ENCODE measurements at regions not wholly inside any gene's neighbourhood (a gene's known extent, or its start where the extent isn't known, plus 50 kb on each side); places are given as distances from the start of the nearest gene placed in this dataset.
"Not testable (repeated sequence)": the region's sequence is repeated elsewhere in the genome, so short reads cannot be mapped to it uniquely, and the experiment has no call there.

DNA sequence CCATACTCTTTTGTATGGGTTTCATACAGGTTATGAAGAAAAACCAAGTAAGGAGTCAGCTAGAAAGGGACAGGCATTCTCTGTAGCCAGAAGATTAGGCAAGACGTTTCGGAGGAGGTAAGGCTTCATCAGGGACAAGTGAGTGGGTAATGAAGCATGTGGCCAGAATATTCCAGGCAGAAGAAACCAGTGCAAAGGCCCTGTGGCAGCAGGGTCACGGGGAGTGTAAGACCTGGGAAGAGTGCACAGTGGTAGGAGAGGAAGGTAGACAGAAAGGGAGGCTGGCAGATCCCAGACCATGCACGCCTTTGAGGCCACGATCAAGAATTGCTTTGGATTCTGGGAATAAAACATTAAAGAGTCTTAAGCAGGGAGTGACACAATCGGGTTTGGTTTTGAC is 177.6 kb downstream of the MIAT start:
- Mint-ChIP-seq H3K4me1 (ENCODE audit: low read depth) (no peaks in the 10 kb centered on the region), H3K9me3 (no peaks in the 10 kb centered on the region), H3K27ac (no peak overlapping the region), H3K27me3 (peaks cover 2% of the 10 kb centered on the region), H3K4me3 (no peak overlapping the region), H3K36me3 (ENCODE audit: low read depth) (no peaks in the 10 kb centered on the region)
- intact Hi-C loops (cut with micrococcal nuclease): loop anchor here (10.0 kb wide), 1 partner anchor 970 kb away; the partner anchor contains the start of gene MN1

DNA sequence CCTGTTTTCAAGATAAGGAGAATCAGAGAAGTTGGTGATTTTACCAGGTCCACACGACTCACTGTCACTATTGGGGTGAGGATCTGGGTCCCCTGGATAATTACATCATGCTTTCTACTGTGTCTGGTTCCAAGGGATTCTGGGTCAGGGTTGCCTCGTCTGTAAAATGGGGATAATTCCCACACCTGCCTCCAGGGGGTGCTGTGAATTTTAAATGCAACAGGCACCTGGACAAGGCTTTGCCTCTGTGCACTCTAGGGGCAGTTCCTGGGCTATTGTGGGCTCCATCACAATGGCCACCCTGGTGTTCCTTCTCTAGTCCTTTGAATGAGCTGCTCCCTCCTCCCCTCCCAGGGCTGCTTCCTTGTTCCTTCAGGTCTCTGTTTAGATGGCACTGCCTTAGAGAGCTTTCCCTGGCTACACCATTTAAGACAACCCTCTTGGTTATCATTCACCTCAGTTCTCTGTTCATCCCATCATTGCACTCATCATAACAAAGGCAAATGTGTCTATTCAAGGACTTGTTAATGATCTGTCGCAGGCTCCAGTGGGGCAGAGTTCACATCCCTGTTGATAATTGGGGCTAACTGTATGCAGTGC is 178.6 kb downstream of the MIAT start:
- Mint-ChIP-seq H3K9me3 (no peaks in the 10 kb centered on the region), H3K4me3 (no peak overlapping the region), H3K4me1 (ENCODE audit: low read depth) (no peaks in the 10 kb centered on the region), H3K27me3 (peaks cover 2% of the 10 kb centered on the region), H3K27ac (no peak overlapping the region), H3K36me3 (ENCODE audit: low read depth) (no peaks in the 10 kb centered on the region)
- intact Hi-C loops (cut with micrococcal nuclease): loop anchor here (10.0 kb wide), 1 partner anchor 969 kb away; the partner anchor contains the start of gene MN1

DNA sequence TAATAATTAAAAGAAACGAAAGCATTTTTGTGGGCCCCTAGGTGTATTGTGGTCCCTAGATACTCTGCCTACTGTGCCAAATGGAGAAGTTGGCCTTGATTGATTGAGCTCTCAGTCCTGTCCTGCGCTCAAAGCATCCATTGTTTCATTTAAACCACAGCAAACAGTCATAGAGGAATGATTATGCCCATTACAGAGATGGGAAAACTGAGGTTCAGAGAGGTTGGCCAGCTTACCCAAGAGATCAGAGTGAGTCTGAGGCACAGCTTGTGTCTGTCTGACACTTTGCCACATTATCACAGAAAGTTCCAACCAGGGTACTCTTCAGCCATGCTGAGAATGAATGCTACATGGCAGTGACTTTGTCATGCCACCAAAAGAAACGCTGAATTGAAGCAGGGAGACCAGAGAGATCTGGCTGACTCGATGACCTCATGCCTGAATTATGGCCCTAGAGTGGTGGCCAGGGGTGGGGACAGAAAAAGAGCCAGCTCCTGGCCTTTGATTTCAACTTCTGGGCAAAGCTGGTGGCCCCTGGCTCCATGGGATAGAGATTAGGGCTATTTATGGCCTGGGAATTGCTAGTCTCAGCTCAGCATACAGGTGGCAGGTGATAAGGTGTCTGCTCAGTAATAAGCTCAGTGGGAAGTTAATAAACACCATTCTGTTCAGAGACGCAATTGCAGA is 180.5 kb downstream of the MIAT start:
- H3K27me3 Mint-ChIP-seq: peaks cover 2% of the 10 kb centered on the region
- H3K36me3 Mint-ChIP-seq (ENCODE audit: low read depth): no peaks in the 10 kb centered on the region
- H3K4me3 Mint-ChIP-seq: no peak overlapping the region
- intact Hi-C loops (cut with micrococcal nuclease): loop anchor here (10.0 kb wide), 1 partner anchor 967 kb away; the partner anchor contains the start of gene MN1
- H3K27ac Mint-ChIP-seq: no peak overlapping the region
- no peaks in the 10 kb centered on the region for H3K4me1 Mint-ChIP-seq (ENCODE audit: low read depth)
- H3K9me3 Mint-ChIP-seq: no peaks in the 10 kb centered on the region

DNA sequence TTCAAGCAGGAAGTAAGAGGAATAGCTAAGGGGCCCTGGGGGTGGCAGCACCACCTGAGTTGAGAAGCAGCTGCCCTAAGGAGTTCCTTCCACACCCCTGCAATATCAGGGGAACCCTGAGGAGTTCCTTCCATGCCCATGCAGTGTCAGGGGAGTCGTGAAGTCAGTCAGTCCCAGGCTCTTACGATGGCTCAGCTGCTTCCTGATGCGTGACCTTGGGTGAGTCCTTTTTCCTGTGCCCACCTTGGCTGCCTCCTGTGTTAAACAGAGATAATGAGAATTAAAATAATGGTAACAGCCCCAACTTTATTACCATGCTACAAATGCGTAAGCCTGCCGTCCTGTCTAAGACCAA is 181.1 kb downstream of the MIAT start:
- H3K4me3 Mint-ChIP-seq: no peak overlapping the region
- intact Hi-C loops (cut with micrococcal nuclease): loop anchor here (10.0 kb wide), 1 partner anchor 966 kb away; the partner anchor contains the start of gene MN1
- no peak overlapping the region for H3K27ac Mint-ChIP-seq
- peaks cover 2% of the 10 kb centered on the region for H3K27me3 Mint-ChIP-seq
- no peaks in the 10 kb centered on the region for H3K9me3 Mint-ChIP-seq
- H3K36me3 Mint-ChIP-seq (ENCODE audit: low read depth): no peaks in the 10 kb centered on the region
- H3K4me1 Mint-ChIP-seq (ENCODE audit: low read depth): no peaks in the 10 kb centered on the region

DNA sequence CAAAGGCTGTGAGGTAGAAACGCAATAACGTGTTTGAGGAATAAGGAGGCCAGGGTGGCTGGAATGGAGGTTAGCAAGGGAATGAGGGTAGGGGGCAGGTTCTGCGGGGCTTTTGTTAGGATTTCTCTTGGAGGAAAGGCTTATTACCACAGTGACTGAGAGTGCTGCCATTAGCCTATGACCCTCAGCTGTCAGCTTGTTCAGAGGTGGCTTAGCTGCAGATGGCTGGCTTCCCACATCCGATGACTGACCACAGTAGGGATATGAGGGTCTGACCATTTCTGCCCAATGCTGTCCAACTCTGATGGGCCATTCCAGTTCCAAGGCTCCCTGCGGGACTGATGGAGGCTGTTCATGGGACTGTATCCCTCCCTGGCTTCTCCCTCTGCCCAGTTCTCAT is 181.8 kb downstream of the MIAT start:
- no peaks in the 10 kb centered on the region for H3K4me1 Mint-ChIP-seq (ENCODE audit: low read depth)
- H3K4me3 Mint-ChIP-seq: no peak overlapping the region
- no peak overlapping the region for H3K27ac Mint-ChIP-seq
- H3K27me3 Mint-ChIP-seq: peaks cover 2% of the 10 kb centered on the region
- intact Hi-C loops (cut with micrococcal nuclease): loop anchor here (10.0 kb wide), 1 partner anchor 966 kb away; the partner anchor contains the start of gene MN1
- H3K36me3 Mint-ChIP-seq (ENCODE audit: low read depth): no peaks in the 10 kb centered on the region
- H3K9me3 Mint-ChIP-seq: no peaks in the 10 kb centered on the region

DNA sequence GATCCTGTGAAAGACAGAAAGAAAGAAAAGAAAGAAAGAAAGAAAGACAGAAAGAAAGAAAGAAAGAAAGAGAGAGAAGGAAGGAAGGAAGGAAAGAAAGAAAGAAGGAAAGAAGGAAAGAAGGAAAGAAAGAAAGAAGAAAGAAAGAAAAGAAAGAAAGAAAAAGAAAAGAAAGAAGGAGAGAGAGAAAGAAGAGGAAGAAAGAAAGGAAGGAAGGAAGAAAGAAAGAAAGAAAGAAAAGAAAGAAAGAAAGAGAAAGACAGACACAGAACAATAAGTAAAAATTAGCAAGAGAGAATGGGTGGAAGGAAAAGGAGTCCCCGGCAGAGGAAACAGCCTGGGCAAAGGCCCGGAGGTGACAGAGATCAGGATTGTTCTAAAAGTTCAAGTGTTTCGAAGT is 183.4 kb downstream of the MIAT start:
- H3K9me3 Mint-ChIP-seq; H3K4me3 Mint-ChIP-seq; H3K27me3 Mint-ChIP-seq; H3K36me3 Mint-ChIP-seq (ENCODE audit: low read depth); intact Hi-C loops (cut with micrococcal nuclease); H3K27ac Mint-ChIP-seq; H3K4me1 Mint-ChIP-seq (ENCODE audit: low read depth): not testable (repeated sequence)

DNA sequence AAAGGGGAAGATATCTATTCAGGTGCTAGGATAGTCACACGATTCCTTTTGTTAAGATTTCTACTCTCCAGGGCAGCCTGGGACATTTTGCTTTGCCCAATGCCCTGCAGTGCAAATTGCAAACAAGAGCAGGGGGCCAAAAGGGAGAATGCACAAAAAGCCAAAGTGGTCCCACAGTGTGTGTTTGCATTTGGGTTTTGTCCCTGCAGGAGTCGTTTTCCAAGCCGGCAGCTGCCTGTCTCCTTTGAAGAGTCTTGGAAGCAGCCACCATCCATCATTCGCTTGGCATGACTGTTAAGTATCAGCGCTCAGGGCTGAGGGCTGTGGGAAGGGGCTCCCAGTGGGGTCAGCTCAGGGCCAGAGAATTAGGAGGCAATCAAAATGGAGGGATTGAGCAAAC is 184.7 kb downstream of the MIAT start:
- Mint-ChIP-seq H3K4me1 (ENCODE audit: low read depth) (peaks cover 7% of the 10 kb centered on the region), H3K9me3 (no peaks in the 10 kb centered on the region), H3K27ac (no peak overlapping the region), H3K36me3 (ENCODE audit: low read depth) (no peaks in the 10 kb centered on the region), H3K27me3 (peaks cover 2% of the 10 kb centered on the region), H3K4me3 (no peak overlapping the region)
- intact Hi-C loops (cut with micrococcal nuclease): no loop called here

DNA sequence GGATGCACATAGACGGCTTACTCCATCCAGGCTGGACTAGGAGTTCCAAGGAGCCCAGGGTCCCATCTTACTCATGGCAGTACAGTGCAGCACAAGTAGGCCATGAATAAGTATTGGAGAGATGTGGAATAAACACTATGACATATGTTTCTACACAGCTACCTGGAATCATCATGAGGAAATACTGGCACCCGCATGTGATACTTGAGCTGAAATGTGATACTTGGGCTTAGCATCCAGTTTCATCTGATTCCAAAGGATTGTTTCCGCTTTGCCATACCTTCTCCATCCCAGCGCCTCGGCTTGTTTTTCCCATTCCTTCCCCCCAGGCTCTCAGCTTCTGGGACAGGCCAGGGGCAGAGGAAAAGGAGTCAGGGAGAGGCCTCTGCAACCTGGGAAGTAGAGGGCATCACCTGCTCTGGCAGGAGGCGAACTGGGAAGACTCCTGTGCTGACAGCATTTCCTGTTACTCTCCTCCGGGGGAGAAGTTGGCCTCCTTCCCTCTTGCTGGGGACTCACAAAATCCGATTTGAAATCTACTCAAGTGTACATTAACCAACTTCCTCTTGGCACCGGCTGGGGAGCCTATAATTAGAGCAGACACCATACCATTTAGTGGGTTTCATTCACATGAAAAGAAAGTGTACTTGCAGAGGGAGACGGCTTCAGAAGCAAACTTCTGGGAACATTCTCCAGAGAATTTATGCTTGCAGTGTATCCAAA is 187.8 kb downstream of the MIAT start:
- no peaks in the 10 kb centered on the region for H3K9me3 Mint-ChIP-seq
- H3K4me1 Mint-ChIP-seq (ENCODE audit: low read depth): peaks cover 11% of the 10 kb centered on the region
- intact Hi-C loops (cut with micrococcal nuclease): no loop called here
- no peak overlapping the region for H3K27ac Mint-ChIP-seq
- no peak overlapping the region for H3K4me3 Mint-ChIP-seq
- H3K27me3 Mint-ChIP-seq: no peaks in the 10 kb centered on the region
- no peaks in the 10 kb centered on the region for H3K36me3 Mint-ChIP-seq (ENCODE audit: low read depth)

DNA sequence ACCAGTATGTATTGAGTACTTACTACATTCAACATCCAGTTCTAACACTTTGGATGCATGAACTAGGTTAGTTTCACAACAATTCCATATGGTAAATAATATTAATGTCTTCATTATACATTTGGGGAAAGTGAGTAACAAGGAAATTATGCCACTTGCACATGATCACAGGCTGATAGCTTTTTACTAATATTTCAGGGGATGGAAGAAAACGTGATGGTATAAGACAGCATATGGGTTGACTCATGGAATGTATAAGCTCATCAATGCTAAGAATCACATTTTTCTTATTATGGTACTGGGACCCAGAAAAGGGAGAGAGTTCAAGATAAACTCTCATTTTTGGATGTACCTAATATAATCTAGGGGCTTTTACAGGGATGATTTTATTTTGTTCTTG is 188.7 kb downstream of the MIAT start:
- peaks cover 11% of the 10 kb centered on the region for H3K4me1 Mint-ChIP-seq (ENCODE audit: low read depth)
- H3K4me3 Mint-ChIP-seq: no peak overlapping the region
- no peaks in the 10 kb centered on the region for H3K9me3 Mint-ChIP-seq
- no peak overlapping the region for H3K27ac Mint-ChIP-seq
- intact Hi-C loops (cut with micrococcal nuclease): no loop called here
- H3K27me3 Mint-ChIP-seq: no peaks in the 10 kb centered on the region
- H3K36me3 Mint-ChIP-seq (ENCODE audit: low read depth): no peaks in the 10 kb centered on the region

DNA sequence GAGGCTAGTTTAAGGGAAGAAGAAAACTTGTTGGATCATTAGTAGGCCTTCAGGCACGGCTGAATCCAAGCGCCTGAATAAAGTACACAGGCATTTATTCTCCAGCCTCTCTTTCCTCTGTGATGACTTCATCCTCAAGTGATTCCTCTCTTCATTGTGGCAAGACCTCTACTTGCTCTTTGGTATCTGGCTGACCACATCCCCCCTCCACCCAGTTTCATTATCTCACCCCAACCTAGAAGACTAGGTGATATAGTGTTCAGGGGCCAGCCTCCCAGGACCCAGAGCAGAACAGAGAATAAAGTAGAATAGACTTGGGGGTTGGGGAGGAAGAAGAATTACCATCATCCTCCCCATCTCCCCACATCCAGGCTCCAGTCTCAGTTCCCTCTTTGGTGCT is 189.3 kb downstream of the MIAT start:
- intact Hi-C loops (cut with micrococcal nuclease): no loop called here
- Mint-ChIP-seq H3K9me3 (no peaks in the 10 kb centered on the region), H3K27me3 (no peaks in the 10 kb centered on the region), H3K4me1 (ENCODE audit: low read depth) (peaks cover 11% of the 10 kb centered on the region), H3K27ac (no peak overlapping the region), H3K4me3 (no peak overlapping the region), H3K36me3 (ENCODE audit: low read depth) (no peaks in the 10 kb centered on the region)

DNA sequence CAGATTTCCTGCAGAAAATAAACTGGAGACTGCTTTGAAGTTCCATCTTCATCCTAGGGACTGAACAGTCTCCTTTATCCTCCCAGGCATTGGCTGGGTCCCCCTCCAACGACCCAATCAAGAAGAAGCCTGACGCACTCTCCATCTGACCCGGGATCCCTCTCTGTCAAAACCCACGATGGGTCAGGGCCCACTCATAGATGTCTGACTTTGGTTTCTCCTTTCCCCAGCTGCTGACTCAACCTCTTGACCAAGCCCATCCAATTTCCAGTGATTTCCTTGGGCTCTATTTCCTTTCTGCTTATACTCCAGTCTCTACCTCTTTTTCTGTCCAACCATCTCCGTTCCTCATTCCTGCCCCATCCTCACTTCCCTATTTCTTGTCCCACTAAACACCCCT is 189.7 kb downstream of the MIAT start:
- H3K9me3 Mint-ChIP-seq: no peaks in the 10 kb centered on the region
- H3K4me1 Mint-ChIP-seq (ENCODE audit: low read depth): peaks cover 11% of the 10 kb centered on the region
- intact Hi-C loops (cut with micrococcal nuclease): no loop called here
- no peaks in the 10 kb centered on the region for H3K36me3 Mint-ChIP-seq (ENCODE audit: low read depth)
- no peak overlapping the region for H3K4me3 Mint-ChIP-seq
- no peak overlapping the region for H3K27ac Mint-ChIP-seq
- no peaks in the 10 kb centered on the region for H3K27me3 Mint-ChIP-seq

DNA sequence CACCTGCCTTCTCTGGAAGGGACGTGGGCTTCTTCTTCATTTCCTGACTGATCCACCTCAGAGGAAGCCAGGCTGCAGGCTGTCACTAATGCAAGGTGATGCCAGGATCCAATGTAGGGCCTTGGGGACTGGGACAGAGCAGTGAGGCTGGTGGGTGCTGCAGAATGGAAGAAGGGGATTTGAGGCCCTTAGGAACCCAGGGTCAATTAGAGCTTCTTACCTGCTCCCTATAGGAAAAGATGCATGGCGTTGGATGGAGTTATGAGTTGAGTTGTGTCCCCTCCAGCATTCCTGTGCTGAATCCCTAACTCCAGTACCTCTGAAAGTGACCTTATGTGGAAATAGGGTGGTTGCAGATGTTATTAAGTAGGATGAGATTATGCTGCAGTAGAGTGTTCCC is 190.4 kb downstream of the MIAT start:
- H3K4me3 Mint-ChIP-seq: no peak overlapping the region
- no peaks in the 10 kb centered on the region for H3K36me3 Mint-ChIP-seq (ENCODE audit: low read depth)
- no peaks in the 10 kb centered on the region for H3K27me3 Mint-ChIP-seq
- no peak overlapping the region for H3K27ac Mint-ChIP-seq
- peaks cover 11% of the 10 kb centered on the region for H3K4me1 Mint-ChIP-seq (ENCODE audit: low read depth)
- intact Hi-C loops (cut with micrococcal nuclease): no loop called here
- H3K9me3 Mint-ChIP-seq: no peaks in the 10 kb centered on the region

DNA sequence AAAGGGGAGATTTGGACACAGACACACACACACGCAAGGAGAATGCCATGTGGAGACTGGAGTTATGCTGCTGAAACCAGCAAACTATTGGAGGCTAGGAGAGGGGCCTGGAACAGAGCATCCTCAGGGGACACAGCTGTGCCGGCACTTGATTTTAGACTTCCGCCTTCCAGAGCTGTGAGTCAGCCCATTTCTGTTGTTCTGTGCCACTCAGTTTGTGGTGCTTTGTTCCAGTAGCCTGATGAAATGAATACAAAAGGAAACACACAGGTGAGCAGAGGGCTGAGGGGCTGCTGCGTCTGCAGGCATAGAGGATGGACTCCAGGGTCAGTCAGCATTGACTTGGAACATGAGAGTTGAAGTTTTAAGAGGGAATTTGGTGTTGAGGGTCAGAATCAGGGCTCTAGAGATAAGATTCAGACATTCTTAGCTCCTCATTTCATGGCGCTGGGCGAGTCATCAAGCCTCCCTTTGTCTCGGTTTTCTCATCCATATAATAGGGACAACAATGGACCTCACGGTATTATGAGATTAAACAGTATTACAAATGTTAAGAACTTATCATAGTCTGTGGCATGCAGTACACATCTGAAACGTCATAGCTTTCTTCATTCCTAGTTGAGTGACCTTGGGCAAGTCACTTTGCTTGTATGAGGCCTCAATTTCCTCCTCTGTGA is 191.0 kb downstream of the MIAT start:
- Mint-ChIP-seq H3K4me1 (ENCODE audit: low read depth) (peaks cover 11% of the 10 kb centered on the region), H3K27ac (no peak overlapping the region), H3K27me3 (no peaks in the 10 kb centered on the region), H3K4me3 (no peak overlapping the region), H3K9me3 (no peaks in the 10 kb centered on the region), H3K36me3 (ENCODE audit: low read depth) (no peaks in the 10 kb centered on the region)
- intact Hi-C loops (cut with micrococcal nuclease): no loop called here

DNA sequence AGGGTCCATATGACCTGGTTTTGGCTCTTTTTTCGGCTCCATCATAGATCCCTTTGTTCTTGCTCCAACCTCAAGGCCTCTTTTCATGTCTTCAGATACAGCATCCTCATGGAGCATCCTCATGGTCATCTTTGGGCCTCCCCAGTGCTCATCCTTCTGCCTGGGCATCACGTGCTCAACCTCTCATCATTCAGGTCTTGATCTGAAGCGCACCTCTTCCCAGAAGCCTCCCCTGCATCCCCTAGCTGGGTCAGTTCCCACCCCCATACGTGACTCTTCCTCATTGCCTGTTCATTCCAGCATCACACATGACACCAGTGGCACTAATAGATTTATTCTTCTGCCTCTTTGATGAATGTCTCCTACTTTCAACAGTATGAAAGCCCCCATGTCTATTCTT is 192.2 kb downstream of the MIAT start:
- Mint-ChIP-seq H3K9me3 (no peaks in the 10 kb centered on the region), H3K27ac (no peak overlapping the region), H3K4me3 (no peak overlapping the region), H3K4me1 (ENCODE audit: low read depth) (peaks cover 11% of the 10 kb centered on the region), H3K36me3 (ENCODE audit: low read depth) (no peaks in the 10 kb centered on the region), H3K27me3 (no peaks in the 10 kb centered on the region)
- intact Hi-C loops (cut with micrococcal nuclease): no loop called here

Data from dendritic cell treated with granulocyte-macrophage colony-stimulating factor and Interleukin-4, amounts not matched to agents 40 ng/mL and 50 ng/mL, for 4 days (primary cell).